Upper lobe of left lung (tissue), 4 donors: ENCODE measurements at regions not wholly inside any gene's neighbourhood (a gene's known extent, or its start where the extent isn't known, plus 50 kb on each side); places are given as distances from the start of the nearest gene placed in this dataset.

Source experiments
- EP300 ChIP-seq, 4 donors: sonication (generic); formaldehyde crosslinking; IDR thresholded peaks; one replicate each; pipeline ENCODE4 v1.5.1; 2017; ENCODE audit warnings: antibody characterized with exemption in 4 of 4, control low read depth in 2 of 4
- POLR2AphosphoS5 ChIP-seq, 2 donors: sonication (generic); formaldehyde crosslinking; IDR thresholded peaks; one replicate each; pipeline ENCODE4 v1.5.1; 2017; ENCODE audit warnings: antibody characterized with exemption in 2 of 2

- no peak for TF ChIP-seq EP300 (IDR thresholded peaks at IDR 0.05)
- TF ChIP-seq POLR2AphosphoS5 (IDR thresholded peaks at IDR 0.05), result no peak
These were observed 202.8 kb downstream of the ADAMTS15 start for GRCh38 chr11:130651066-130651855.
